ENCODE measurements at regions not wholly inside any gene's neighbourhood (a gene's known extent, or its start where the extent isn't known, plus 50 kb on each side); places are given as distances from the start of the nearest gene placed in this dataset.

DNA sequence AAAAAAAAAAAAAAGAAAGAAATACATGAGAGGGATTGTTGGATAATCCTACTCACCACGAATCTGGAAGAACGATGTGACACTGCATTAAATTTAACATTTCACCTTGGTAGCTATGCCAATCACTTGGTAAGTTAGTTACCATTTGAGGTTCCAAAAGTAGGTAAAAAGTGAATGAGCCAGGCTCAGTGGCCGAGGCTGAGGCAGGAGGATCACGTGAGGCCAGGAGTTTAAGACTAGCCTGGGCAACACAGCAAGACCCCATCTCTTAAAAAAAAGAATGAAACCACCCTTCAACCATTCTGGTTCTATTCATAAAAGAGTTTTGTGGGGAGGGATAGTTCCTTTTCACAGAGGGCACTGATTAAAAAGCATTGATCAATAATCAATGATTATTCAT is 133.6 kb downstream of the ADSS2 start:
- TF ChIP-seq POLR2AphosphoS5 (IDR thresholded peaks at IDR 0.05) (no peak), EZH2 (IDR thresholded peaks at IDR 0.05; ENCODE audit: borderline replicate concordance, insufficient read depth, low read length, poor library complexity, severe bottlenecking) (no peak), RAD21 (conservative IDR thresholded peaks at IDR 0.05) (no peak), MXI1 (conservative IDR thresholded peaks at IDR 0.05; ENCODE audit: poor library complexity, severe bottlenecking) (no peak)
- TF ChIP-seq, protein P1, sequence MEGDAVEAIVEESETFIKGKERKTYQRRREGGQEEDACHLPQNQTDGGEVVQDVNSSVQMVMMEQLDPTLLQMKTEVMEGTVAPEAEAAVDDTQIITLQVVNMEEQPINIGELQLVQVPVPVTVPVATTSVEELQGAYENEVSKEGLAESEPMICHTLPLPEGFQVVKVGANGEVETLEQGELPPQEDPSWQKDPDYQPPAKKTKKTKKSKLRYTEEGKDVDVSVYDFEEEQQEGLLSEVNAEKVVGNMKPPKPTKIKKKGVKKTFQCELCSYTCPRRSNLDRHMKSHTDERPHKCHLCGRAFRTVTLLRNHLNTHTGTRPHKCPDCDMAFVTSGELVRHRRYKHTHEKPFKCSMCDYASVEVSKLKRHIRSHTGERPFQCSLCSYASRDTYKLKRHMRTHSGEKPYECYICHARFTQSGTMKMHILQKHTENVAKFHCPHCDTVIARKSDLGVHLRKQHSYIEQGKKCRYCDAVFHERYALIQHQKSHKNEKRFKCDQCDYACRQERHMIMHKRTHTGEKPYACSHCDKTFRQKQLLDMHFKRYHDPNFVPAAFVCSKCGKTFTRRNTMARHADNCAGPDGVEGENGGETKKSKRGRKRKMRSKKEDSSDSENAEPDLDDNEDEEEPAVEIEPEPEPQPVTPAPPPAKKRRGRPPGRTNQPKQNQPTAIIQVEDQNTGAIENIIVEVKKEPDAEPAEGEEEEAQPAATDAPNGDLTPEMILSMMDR (IDR thresholded peaks at IDR 0.05; ENCODE audit: poor library complexity, severe bottlenecking), result no peak
